GM23338 (cell line): ENCODE measurements at regions not wholly inside any gene's neighbourhood (a gene's known extent, or its start where the extent isn't known, plus 50 kb on each side); places are given as distances from the start of the nearest gene placed in this dataset.

ENCODE experiments used
- ATAC-seq: fragments of 200-7000 bp; cut with Tn5 transposase; 3 replicates; pipeline ENCODE4 v1.9.1; 2020
- DNase-seq: peaks from one replicate; pipeline ENCODE4 v3.0.0-alpha.2; 2015; ENCODE audit warnings: low spot score
- H2AFZ ChIP-seq: fragments of 200-600 bp; sonication (generic); 2 replicates; pipeline ENCODE4 v1.8.0; 2016; ENCODE audit warnings: antibody characterized with exemption, mild to moderate bottlenecking, moderate library complexity
- H3F3A ChIP-seq: fragments of 200-600 bp; sonication (generic); replicated peaks from 2 replicates; pipeline ENCODE4 v1.8.0; 2017; ENCODE audit warnings: antibody characterized with exemption, mixed run types, low read depth
- H3K27ac ChIP-seq: fragments of 200-600 bp; sonication (generic); 2 replicates; pipeline ENCODE4 v1.6.1; 2016; ENCODE audit warnings: low read depth
- H3K27me3 ChIP-seq: fragments of 200-600 bp; sonication (generic); 2 replicates; pipeline ENCODE4 v1.8.0; 2016; ENCODE audit warnings: mild to moderate bottlenecking, mixed run types, moderate library complexity; ENCODE audit not compliant: insufficient read depth
- H3K36me3 ChIP-seq: fragments of 200-600 bp; sonication (generic); 2 replicates; pipeline ENCODE4 v1.8.0; 2016; ENCODE audit warnings: mild to moderate bottlenecking; ENCODE audit not compliant: insufficient read depth
- H3K4me1 ChIP-seq: fragments of 200-600 bp; sonication (generic); 2 replicates; pipeline ENCODE4 v1.8.0; 2016; ENCODE audit warnings: mild to moderate bottlenecking, moderate library complexity; ENCODE audit not compliant: insufficient read depth
- H3K4me2 ChIP-seq: fragments of 200-600 bp; sonication (generic); 2 replicates; pipeline ENCODE4 v1.7.1; 2017; ENCODE audit warnings: mixed run types
- H3K4me3 ChIP-seq: fragments of 200-600 bp; sonication (generic); 2 replicates; pipeline ENCODE4 v1.6.1; 2016; ENCODE audit warnings: mixed run types
- H3K79me2 ChIP-seq: fragments of 200-600 bp; sonication (generic); replicated peaks from 2 replicates; pipeline ENCODE4 v1.8.0; 2017; ENCODE audit warnings: mild to moderate bottlenecking; ENCODE audit not compliant: insufficient read depth
- H3K9me2 ChIP-seq: fragments of 200-600 bp; sonication (generic); 2 replicates; pipeline ENCODE4 v1.8.0; 2017; ENCODE audit not compliant: insufficient read depth
- H4K20me1 ChIP-seq: fragments of 200-600 bp; sonication (generic); replicated peaks from 2 replicates; pipeline ENCODE4 v1.8.0; 2017; ENCODE audit warnings: mild to moderate bottlenecking; ENCODE audit not compliant: insufficient read depth
- H3K27ac Mint-ChIP-seq: 2 replicates; pipeline ENCODE4 v1.8.0; 2020; ENCODE audit warnings: inconsistent platforms, mild to moderate bottlenecking, moderate library complexity, mixed read lengths
- H3K27me3 Mint-ChIP-seq: 3 replicates; pipeline ENCODE4 v1.8.0; 2022; ENCODE audit warnings: low read depth, mild to moderate bottlenecking, moderate library complexity, mixed read lengths, inconsistent platforms; ENCODE audit not compliant: insufficient read depth, poor library complexity
- H3K36me3 Mint-ChIP-seq: 3 replicates; pipeline ENCODE4 v1.8.0; 2021; ENCODE audit warnings: low read depth, mild to moderate bottlenecking, inconsistent platforms, moderate library complexity, mixed read lengths
- H3K4me1 Mint-ChIP-seq: 3 replicates; pipeline ENCODE4 v1.8.0; 2020; ENCODE audit warnings: mild to moderate bottlenecking, inconsistent platforms, mixed read lengths
- H3K4me3 Mint-ChIP-seq: 3 replicates; pipeline ENCODE4 v1.8.0; 2021; ENCODE audit warnings: moderate library complexity, mild to moderate bottlenecking, inconsistent platforms, mixed read lengths
- H3K9me3 Mint-ChIP-seq: 3 replicates; pipeline ENCODE4 v1.8.0; 2020; ENCODE audit warnings: moderate library complexity, mild to moderate bottlenecking, inconsistent platforms, mixed read lengths
- CREB1 ChIP-seq: fragments of 250-450 bp; sonication (Bioruptor Pico); IDR thresholded peaks from 2 replicates; pipeline ENCODE4 v1.5.0; 2020; ENCODE audit warnings: low read depth, mild to moderate bottlenecking, moderate library complexity
- ETS1 ChIP-seq: IDR thresholded peaks from 2 replicates; pipeline ENCODE4 v1.6.1; 2016; ENCODE audit warnings: antibody characterized with exemption
- EZH2 ChIP-seq: fragments of 200-600 bp; sonication (generic); IDR thresholded peaks from one replicate; pipeline ENCODE4 v1.8.0; 2017; ENCODE audit warnings: antibody characterized with exemption, mild to moderate bottlenecking, low read depth; ENCODE audit not compliant: unreplicated experiment
- EZH2phosphoT487 ChIP-seq: fragments of 200-600 bp; sonication (generic); IDR thresholded peaks from one replicate; pipeline ENCODE4 v1.8.1; 2018; ENCODE audit warnings: antibody characterized with exemption; ENCODE audit not compliant: unreplicated experiment
- JUNB ChIP-seq: IDR thresholded peaks from one replicate; pipeline ENCODE4 v1.6.1; 2016; ENCODE audit warnings: antibody characterized with exemption; ENCODE audit not compliant: unreplicated experiment
- NANOG ChIP-seq: IDR thresholded peaks from 2 replicates; pipeline ENCODE4 v1.6.1; 2016; ENCODE audit warnings: antibody characterized with exemption, borderline replicate concordance
- POLR2AphosphoS5 ChIP-seq: IDR thresholded peaks from 2 replicates; pipeline ENCODE4 v1.6.1; 2016; ENCODE audit warnings: antibody characterized with exemption, low read depth
- REST ChIP-seq: IDR thresholded peaks from one replicate; pipeline ENCODE4 v1.6.1; 2018; ENCODE audit warnings: antibody characterized with exemption; ENCODE audit not compliant: unreplicated experiment
- STAT1 ChIP-seq: IDR thresholded peaks from one replicate; pipeline ENCODE4 v1.6.1; 2016; ENCODE audit warnings: antibody characterized with exemption; ENCODE audit not compliant: unreplicated experiment
- ZNF114 ChIP-seq: fragments of 250-450 bp; sonication (Bioruptor Pico); IDR thresholded peaks from 2 replicates; pipeline ENCODE4 v1.5.0; 2020; ENCODE audit warnings: mild to moderate bottlenecking, moderate library complexity
- ZNF331 ChIP-seq: fragments of 250-450 bp; sonication (Bioruptor Pico); IDR thresholded peaks from 2 replicates; pipeline ENCODE4 v1.5.0; 2020; ENCODE audit warnings: low read depth, mild to moderate bottlenecking, moderate library complexity
- ZNF462 ChIP-seq: fragments of 250-450 bp; sonication (Bioruptor Pico); IDR thresholded peaks from 2 replicates; pipeline ENCODE4 v1.5.0; 2020; ENCODE audit warnings: mild to moderate bottlenecking, moderate library complexity
- TF ChIP-seq, protein P1 (sequence below), 2 experiments: fragments of 200-600 bp in 1 of 2; sonication (generic) in 1 of 2; conservative IDR thresholded peaks; 2 replicates each; pipeline versions ENCODE4 v1.5.1 to v1.6.1; 2016 to 2017; ENCODE audit warnings: antibody characterized with exemption in 2 of 2, low read depth in 2 of 2, mild to moderate bottlenecking in 2 of 2, moderate library complexity in 1 of 2

- no peak overlapping the region for H3K4me2 ChIP-seq
- H3K27me3 Mint-ChIP-seq: peaks cover 2% of the 10 kb centered on the region
- H3K4me3 Mint-ChIP-seq: no peak overlapping the region
- no peak for TF ChIP-seq NANOG
- no peak for TF ChIP-seq EZH2
- no peak for TF ChIP-seq CREB1 (CRISPR knock-in tag)
- no peak for TF ChIP-seq STAT1
- no peak for TF ChIP-seq POLR2AphosphoS5
- TF ChIP-seq ETS1: no peak
- no peak for TF ChIP-seq REST
- no peak for TF ChIP-seq EZH2phosphoT487
- TF ChIP-seq ZNF331 (CRISPR knock-in tag): no peak
- TF ChIP-seq ZNF114 (CRISPR knock-in tag): no peak
- no peak for TF ChIP-seq JUNB
- TF ChIP-seq, protein P1, sequence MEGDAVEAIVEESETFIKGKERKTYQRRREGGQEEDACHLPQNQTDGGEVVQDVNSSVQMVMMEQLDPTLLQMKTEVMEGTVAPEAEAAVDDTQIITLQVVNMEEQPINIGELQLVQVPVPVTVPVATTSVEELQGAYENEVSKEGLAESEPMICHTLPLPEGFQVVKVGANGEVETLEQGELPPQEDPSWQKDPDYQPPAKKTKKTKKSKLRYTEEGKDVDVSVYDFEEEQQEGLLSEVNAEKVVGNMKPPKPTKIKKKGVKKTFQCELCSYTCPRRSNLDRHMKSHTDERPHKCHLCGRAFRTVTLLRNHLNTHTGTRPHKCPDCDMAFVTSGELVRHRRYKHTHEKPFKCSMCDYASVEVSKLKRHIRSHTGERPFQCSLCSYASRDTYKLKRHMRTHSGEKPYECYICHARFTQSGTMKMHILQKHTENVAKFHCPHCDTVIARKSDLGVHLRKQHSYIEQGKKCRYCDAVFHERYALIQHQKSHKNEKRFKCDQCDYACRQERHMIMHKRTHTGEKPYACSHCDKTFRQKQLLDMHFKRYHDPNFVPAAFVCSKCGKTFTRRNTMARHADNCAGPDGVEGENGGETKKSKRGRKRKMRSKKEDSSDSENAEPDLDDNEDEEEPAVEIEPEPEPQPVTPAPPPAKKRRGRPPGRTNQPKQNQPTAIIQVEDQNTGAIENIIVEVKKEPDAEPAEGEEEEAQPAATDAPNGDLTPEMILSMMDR (conservative IDR thresholded peaks at IDR 0.05; ENCODE audit: low read depth in 2 of 2): no peak
- TF ChIP-seq ZNF462 (CRISPR knock-in tag): no peak
- H3K79me2 ChIP-seq: no peaks in the 10 kb centered on the region
- DNase-seq: no peak
- no peaks in the 10 kb centered on the region for H4K20me1 ChIP-seq
- H3K36me3 ChIP-seq: no peaks in the 10 kb centered on the region
- H3K4me1 ChIP-seq: peaks cover 13% of the 10 kb centered on the region
- H3K27ac ChIP-seq: no peak overlapping the region
- no peaks in the 10 kb centered on the region for H3K27me3 ChIP-seq
- H3K9me3 Mint-ChIP-seq: peaks cover 3% of the 10 kb centered on the region; the same call in 2 of the 3 replicates
- H2AFZ ChIP-seq: no peak overlapping the region; the same call in 1 of the 2 replicates
- no peaks in the 10 kb centered on the region for H3K36me3 Mint-ChIP-seq
- ATAC-seq: no peak
- H3K4me1 Mint-ChIP-seq: peaks cover 25% of the 10 kb centered on the region
- no peaks in the 10 kb centered on the region for H3F3A ChIP-seq
- no peaks in the 10 kb centered on the region for H3K9me2 ChIP-seq
- H3K4me3 ChIP-seq: no peak overlapping the region
- no peak overlapping the region for H3K27ac Mint-ChIP-seq
Measured at GRCh38 chr14:97153527-97153926, 356.3 kb downstream of the VRK1 start.
